Activated naive CD8-positive, alpha-beta T cell treated with anti-CD3 and anti-CD28 coated beads, Interleukin-2, amount 10 ng/mL, durations not matched to agents 7 days and 5 days (primary cell): ENCODE measurements at regions not wholly inside any gene's neighbourhood (a gene's known extent, or its start where the extent isn't known, plus 50 kb on each side); places are given as distances from the start of the nearest gene placed in this dataset.

Experiments
- ATAC-seq: fragments of 150-1000 bp; cut with Tn5 transposase; one replicate; pipeline ENCODE4 v1.10.0; 2021; ENCODE audit warnings: low read depth, moderate library complexity
- POLR2A ChIA-PET: fragments of 350-600 bp; sonication (Branson Sonifier 250); formaldehyde crosslinking; loops from one replicate; lab custom pipeline; 2021; ENCODE audit warnings: antibody characterized with exemption; lab: Charles Lee
- DNase-seq: peaks from one replicate; pipeline ENCODE4 v3.0.0; 2021
- H3K27ac Mint-ChIP-seq: one replicate; pipeline ENCODE4 v1.8.0; 2022; ENCODE audit warnings: mild to moderate bottlenecking, mixed read lengths
- H3K27me3 Mint-ChIP-seq: one replicate; pipeline ENCODE4 v1.8.0; 2022; ENCODE audit warnings: mild to moderate bottlenecking, moderate library complexity, mixed read lengths
- H3K36me3 Mint-ChIP-seq: one replicate; pipeline ENCODE4 v1.8.0; 2021; ENCODE audit warnings: mild to moderate bottlenecking, mixed read lengths
- H3K4me1 Mint-ChIP-seq: one replicate; pipeline ENCODE4 v1.8.0; 2021; ENCODE audit warnings: mixed read lengths
- H3K4me3 Mint-ChIP-seq: one replicate; pipeline ENCODE4 v1.8.0; 2022; ENCODE audit warnings: mild to moderate bottlenecking, moderate library complexity, mixed read lengths
- H3K9me3 Mint-ChIP-seq: one replicate; pipeline ENCODE4 v1.8.0; 2021; ENCODE audit warnings: mixed read lengths

DNA sequence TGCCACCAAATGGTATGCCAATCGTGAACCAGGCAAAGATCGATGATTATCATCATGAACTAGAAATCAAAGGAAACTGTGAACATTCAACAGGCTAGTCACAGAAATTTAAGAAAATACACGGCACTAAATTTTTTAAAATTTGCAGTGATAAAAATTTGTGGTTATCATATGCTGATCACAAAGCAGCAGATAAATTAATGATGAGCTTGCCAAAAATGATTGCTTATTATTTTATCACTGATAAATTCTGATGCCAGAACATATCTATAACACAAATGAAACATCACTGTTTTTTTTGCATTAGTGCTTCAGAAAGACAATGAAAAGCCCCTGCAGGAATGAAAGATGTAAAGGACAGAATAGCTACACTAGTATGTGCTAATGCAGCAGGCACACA lies 1413.2 kb upstream of the MAP3K7 start:
- Mint-ChIP-seq H3K36me3 (no peaks in the 10 kb centered on the region), H3K4me3 (no peak overlapping the region), H3K27ac (no peak overlapping the region), H3K27me3 (no peaks in the 10 kb centered on the region), H3K4me1 (no peaks in the 10 kb centered on the region), H3K9me3 (no peaks in the 10 kb centered on the region)
- no peak for ATAC-seq
- POLR2A ChIA-PET: no interaction called here
- DNase-seq: no peak

DNA sequence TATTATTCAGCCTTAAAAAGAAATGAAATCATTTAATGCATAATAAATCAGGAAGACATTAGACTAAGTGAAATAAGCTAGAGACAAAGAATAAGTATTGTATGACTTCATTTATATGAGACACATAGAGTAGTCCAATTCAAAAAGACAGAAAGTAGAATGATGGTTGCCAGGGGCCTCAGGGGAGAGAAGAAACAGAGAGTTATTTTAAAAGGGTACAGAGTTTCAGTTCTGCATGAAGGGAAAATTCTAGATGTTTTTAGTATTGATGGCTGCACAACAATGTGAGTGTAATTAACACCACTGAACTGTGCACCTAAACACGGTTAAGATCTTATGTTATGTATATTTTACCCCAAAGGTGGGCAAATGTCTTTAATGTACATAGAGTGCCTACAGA lies 1407.9 kb upstream of the MAP3K7 start:
- no peak for ATAC-seq
- Mint-ChIP-seq H3K4me1 (no peaks in the 10 kb centered on the region), H3K27ac (no peak overlapping the region), H3K36me3 (no peaks in the 10 kb centered on the region), H3K4me3 (no peak overlapping the region), H3K9me3 (peaks cover 8% of the 10 kb centered on the region), H3K27me3 (no peaks in the 10 kb centered on the region)
- DNase-seq: no peak
- POLR2A ChIA-PET: no interaction called here

DNA sequence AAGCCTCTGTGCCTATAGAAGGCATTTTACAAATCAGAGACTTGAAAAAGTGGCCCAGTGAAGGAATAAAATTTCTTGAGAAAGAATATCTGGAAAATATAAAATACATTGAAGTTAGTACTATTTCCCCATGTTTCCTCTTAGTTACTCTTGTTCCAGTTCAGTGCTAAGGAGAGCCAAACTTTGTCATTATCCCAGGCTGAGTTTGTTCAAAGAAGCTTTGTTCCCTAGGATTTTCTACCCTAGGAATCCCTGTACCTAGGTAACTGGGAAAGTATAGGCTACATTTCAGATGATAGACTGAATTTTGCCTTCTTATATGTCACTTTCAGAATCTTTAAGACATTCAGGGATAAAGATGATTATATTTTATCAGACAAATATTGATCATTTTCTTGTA lies 1395.7 kb upstream of the MAP3K7 start:
- POLR2A ChIA-PET: no interaction called here
- no peaks in the 10 kb centered on the region for H3K36me3 Mint-ChIP-seq
- no peaks in the 10 kb centered on the region for H3K4me1 Mint-ChIP-seq
- H3K27ac Mint-ChIP-seq: no peak overlapping the region
- no peaks in the 10 kb centered on the region for H3K27me3 Mint-ChIP-seq
- no peak for ATAC-seq
- DNase-seq: no peak
- no peak overlapping the region for H3K4me3 Mint-ChIP-seq
- peaks cover 2% of the 10 kb centered on the region for H3K9me3 Mint-ChIP-seq

DNA sequence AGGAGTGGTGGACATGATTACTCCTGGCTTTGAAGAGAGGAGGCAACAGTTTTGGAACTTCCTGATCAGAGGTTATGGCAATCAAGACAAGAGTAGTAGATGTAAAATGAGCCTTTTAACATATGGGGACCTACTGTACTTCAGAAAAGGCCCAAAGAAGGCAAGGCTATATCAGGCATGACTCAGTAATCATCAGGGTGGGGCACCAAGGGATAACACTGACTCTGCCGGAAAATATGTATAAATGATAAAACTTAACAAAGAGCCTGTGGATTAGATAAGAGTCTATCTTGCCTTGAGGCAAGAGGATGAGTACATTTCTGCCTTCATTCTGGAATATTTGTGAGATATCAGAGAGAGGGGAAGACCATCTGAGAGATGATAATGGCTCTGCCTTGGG lies 1389.9 kb upstream of the MAP3K7 start:
- POLR2A ChIA-PET: no interaction called here
- Mint-ChIP-seq H3K27me3 (no peaks in the 10 kb centered on the region), H3K4me3 (no peak overlapping the region), H3K9me3 (peaks cover 11% of the 10 kb centered on the region), H3K4me1 (no peaks in the 10 kb centered on the region), H3K36me3 (no peaks in the 10 kb centered on the region), H3K27ac (no peak overlapping the region)
- ATAC-seq (no peak), DNase-seq (no peak)

DNA sequence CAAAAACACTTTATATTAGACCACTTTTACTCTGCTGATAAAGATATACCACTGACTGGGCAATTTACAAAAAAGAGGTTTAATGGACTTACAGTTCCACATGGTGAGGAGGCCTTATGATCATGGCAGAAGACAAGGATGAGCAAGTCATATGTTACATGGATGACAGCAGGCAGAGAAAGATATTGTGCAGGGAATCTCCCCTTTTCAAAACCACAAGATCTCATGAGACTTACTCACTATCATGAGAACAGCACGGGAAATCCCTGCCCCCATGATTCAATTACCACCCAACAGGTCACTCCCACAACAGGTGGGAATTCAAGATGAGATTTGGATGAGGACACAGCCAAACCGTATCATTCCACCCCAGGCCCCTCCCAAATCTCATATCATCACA lies 1383.8 kb upstream of the MAP3K7 start:
- Mint-ChIP-seq H3K9me3 (peaks cover 12% of the 10 kb centered on the region), H3K27me3 (no peaks in the 10 kb centered on the region), H3K36me3 (no peaks in the 10 kb centered on the region), H3K27ac (no peak overlapping the region), H3K4me3 (no peak overlapping the region), H3K4me1 (no peaks in the 10 kb centered on the region)
- POLR2A ChIA-PET: no interaction called here
- ATAC-seq: no peak
- no peak for DNase-seq

DNA sequence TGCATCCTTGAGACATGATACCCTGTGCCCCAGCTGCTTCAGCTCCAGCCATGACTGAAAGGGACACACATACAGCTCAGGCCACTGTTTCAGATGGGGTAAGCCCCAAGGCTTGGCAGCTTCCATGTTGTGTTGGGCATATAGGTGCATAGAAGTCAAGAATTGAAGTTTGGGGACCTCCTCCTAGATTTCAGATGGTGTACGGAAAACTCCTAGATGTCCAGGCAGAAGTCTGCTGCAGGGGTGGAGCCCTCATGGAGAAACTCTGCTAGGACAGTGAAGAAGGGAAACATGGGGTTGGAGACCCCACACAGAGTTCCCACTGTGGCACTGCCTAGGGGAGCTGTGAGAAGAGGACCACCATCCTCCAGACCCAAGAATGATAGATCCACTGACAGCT lies 1379.0 kb upstream of the MAP3K7 start:
- POLR2A ChIA-PET: no interaction called here
- Mint-ChIP-seq H3K27ac (no peak overlapping the region), H3K9me3 (peaks cover 14% of the 10 kb centered on the region), H3K36me3 (no peaks in the 10 kb centered on the region), H3K27me3 (no peaks in the 10 kb centered on the region), H3K4me1 (no peaks in the 10 kb centered on the region), H3K4me3 (no peak overlapping the region)
- DNase-seq (no peak), ATAC-seq (no peak)

DNA sequence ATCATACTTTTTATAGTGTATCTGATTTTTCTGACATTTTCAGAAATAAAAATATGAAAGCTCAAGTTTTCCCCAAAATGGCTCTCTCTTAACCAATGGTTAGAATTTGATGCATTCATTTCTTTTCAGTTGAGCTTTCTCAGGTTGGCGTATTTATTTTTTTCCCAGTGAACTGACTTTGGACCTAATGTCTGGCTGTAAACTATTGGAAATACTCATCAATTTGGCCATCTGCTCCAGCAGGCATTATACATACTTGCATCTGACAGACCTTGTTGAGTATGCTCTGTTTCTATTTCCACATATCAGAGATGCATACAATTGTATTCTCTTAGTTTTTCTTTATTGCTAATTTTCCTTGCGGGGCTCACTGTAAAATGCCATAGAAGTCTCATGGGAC lies 1374.8 kb upstream of the MAP3K7 start:
- POLR2A ChIA-PET: no interaction called here
- no peak for ATAC-seq
- Mint-ChIP-seq H3K36me3 (no peaks in the 10 kb centered on the region), H3K27me3 (no peaks in the 10 kb centered on the region), H3K4me1 (no peaks in the 10 kb centered on the region), H3K4me3 (no peak overlapping the region), H3K27ac (no peak overlapping the region), H3K9me3 (peaks cover 14% of the 10 kb centered on the region)
- no peak for DNase-seq

DNA sequence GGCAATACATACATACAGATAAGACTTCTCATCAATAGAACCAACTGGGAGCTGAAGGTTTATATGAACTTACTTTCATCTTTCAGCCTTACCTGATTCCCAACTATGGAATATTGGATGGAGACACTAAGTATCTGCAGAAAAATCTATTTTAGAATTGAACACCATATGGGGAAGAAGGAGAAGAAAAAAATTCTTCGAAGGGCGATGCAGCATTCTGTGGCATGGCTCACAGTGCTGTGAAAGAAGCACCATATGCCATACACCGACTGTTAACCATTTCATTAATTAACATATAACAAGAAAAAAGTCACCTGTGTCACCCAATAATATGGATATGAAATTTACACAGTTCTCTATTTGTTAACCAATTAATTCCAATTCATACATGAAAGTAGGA lies 1374.4 kb upstream of the MAP3K7 start:
- Mint-ChIP-seq H3K27me3 (no peaks in the 10 kb centered on the region), H3K36me3 (no peaks in the 10 kb centered on the region), H3K9me3 (peaks cover 11% of the 10 kb centered on the region), H3K27ac (no peak overlapping the region), H3K4me1 (no peaks in the 10 kb centered on the region), H3K4me3 (no peak overlapping the region)
- POLR2A ChIA-PET: no interaction called here
- ATAC-seq (no peak), DNase-seq (no peak)

DNA sequence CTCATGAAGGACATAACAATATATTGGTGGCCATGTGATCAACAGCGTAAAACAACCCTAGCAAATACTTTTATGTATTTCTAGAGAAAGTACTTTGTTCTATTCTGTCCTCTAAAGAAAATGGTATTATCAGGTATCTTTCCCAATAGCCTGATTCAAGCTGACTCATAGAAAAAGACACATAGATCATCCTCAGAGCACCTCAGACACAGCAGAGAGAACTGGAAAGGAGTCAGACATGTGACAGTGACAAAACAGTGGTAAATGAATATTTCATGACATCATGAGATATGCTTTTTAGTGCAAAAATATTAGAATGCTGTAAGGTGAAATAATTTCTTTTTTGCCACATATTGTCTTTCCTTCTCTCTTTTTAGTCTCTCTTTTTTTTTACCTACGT lies 1355.0 kb upstream of the MAP3K7 start:
- POLR2A ChIA-PET: no interaction called here
- Mint-ChIP-seq H3K27ac (no peak overlapping the region), H3K27me3 (no peaks in the 10 kb centered on the region), H3K36me3 (no peaks in the 10 kb centered on the region), H3K9me3 (peaks cover 8% of the 10 kb centered on the region), H3K4me3 (no peak overlapping the region), H3K4me1 (no peaks in the 10 kb centered on the region)
- ATAC-seq (no peak), DNase-seq (no peak)

DNA sequence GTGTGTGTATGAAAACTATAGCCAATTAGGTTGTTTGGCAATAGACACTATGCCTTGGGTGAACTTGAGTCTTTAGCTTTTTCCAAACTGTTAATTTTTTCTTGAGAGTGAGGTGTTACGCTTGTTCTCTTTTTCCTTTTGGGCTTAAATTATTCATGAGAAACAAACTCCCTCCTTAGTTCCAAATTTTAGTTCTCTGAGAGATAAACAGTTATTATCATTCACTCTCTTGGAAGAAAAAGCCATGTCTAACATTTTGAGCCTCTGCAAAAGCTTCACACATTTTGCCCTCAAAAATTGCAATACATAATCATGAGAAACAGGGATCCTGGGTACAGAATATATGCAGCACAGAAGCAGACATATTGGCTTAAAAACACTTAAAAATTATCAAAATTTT lies 1353.9 kb upstream of the MAP3K7 start:
- Mint-ChIP-seq H3K27ac (no peak overlapping the region), H3K9me3 (peaks cover 8% of the 10 kb centered on the region), H3K4me1 (no peaks in the 10 kb centered on the region), H3K27me3 (no peaks in the 10 kb centered on the region), H3K36me3 (no peaks in the 10 kb centered on the region), H3K4me3 (no peak overlapping the region)
- ATAC-seq: no peak
- POLR2A ChIA-PET: no interaction called here
- DNase-seq: no peak

DNA sequence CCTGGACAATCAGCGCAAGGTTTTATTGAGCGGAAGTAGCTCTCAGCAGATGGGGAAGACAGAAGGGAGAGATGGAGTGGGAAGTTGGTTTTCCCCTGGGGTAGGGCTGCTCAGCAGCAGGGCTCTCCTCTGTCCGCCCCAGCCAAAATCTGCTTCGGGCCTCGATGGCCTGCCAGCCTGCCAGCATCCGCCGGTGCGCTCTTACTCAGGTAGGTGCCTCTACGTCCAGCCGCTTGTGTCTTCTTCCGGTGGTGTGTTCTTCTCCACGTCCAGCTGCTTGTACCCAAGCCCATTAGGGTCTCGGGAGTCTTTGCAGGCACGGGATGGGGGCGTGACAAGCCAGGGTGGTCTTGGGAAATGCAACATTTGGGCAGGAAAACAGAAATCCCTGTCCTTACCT lies 1340.0 kb upstream of the MAP3K7 start:
- H3K27ac Mint-ChIP-seq: no peak overlapping the region
- H3K4me1 Mint-ChIP-seq: no peaks in the 10 kb centered on the region
- H3K4me3 Mint-ChIP-seq: no peak overlapping the region
- ATAC-seq (no peak), DNase-seq (no peak)
- H3K9me3 Mint-ChIP-seq: peaks cover 9% of the 10 kb centered on the region
- POLR2A ChIA-PET: no interaction called here
- no peaks in the 10 kb centered on the region for H3K27me3 Mint-ChIP-seq
- H3K36me3 Mint-ChIP-seq: no peaks in the 10 kb centered on the region

DNA sequence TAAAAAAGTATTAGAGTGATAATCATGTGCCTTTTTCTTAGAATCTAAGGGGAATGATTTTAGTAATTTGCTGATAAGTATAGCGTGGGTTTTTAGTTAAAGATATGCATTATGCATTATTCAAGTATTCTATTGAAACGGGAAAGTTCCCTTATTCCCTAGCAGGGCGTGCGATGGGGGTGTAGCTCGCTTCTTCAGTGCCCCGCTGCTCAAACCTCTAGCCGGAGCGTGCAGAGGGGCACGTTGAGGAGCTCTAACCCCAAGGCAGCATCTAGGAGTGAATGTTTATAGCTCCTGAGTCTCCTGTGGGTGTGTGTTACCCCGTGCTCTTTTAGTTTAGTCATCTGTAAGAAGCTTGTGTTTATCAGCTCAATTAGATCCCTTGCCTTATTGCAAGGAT lies 1339.5 kb upstream of the MAP3K7 start:
- no peak for ATAC-seq
- DNase-seq: no peak
- Mint-ChIP-seq H3K4me3 (no peak overlapping the region), H3K27me3 (no peaks in the 10 kb centered on the region), H3K27ac (no peak overlapping the region), H3K36me3 (no peaks in the 10 kb centered on the region), H3K4me1 (no peaks in the 10 kb centered on the region), H3K9me3 (peaks cover 9% of the 10 kb centered on the region)
- POLR2A ChIA-PET: no interaction called here

DNA sequence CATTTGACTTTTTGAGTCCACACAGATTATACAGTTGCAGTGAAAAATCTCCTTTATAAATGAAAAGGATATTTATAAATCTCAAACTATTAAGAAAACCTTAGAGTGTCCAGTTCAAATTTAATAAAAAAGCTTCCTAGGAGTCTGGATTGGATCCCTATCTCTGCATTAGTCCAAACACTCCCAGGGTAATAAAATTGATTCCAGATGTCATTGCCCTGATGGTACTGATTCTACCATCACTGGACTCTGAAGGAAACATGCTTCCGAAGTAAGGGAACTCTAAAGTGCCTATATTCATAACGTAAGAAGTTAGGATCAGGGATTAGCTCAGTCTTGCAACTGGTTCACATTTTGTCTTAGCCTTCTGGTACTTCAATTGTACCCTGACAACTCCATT lies 1325.1 kb upstream of the MAP3K7 start:
- Mint-ChIP-seq H3K27ac (no peak overlapping the region), H3K4me1 (no peaks in the 10 kb centered on the region), H3K9me3 (peaks cover 2% of the 10 kb centered on the region), H3K27me3 (no peaks in the 10 kb centered on the region), H3K36me3 (no peaks in the 10 kb centered on the region), H3K4me3 (no peak overlapping the region)
- DNase-seq (no peak), ATAC-seq (no peak)
- POLR2A ChIA-PET: no interaction called here

DNA sequence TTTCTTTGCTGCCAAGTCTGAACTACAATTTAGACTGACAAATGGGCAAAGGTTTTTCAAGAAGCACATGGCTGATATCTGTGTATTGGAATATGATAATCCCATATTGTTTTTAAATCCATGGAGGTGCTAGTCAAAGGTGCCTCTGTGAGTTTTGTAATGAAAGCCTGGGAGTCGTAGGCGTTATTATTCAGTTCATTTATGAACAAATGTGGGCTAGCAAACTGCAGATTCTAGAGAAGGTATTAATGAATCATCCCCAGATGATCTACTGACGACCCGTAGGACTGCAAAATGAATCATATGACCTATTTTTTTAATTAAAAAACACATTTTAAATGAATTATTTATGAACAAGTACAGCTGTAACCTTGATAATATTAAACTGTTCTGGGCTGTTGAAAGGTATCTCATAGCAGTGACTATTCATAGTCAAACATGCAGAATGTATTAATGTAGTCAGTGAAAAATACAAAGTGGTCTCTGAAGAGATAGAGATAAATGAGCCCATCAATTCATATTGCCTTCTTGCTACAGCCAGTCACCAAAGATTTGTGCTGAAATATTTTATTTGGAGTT lies 1317.8 kb upstream of the MAP3K7 start:
- POLR2A ChIA-PET: no interaction called here
- H3K27ac Mint-ChIP-seq: no peak overlapping the region
- H3K4me1 Mint-ChIP-seq: no peaks in the 10 kb centered on the region
- H3K36me3 Mint-ChIP-seq: no peaks in the 10 kb centered on the region
- no peak overlapping the region for H3K4me3 Mint-ChIP-seq
- ATAC-seq: no peak
- no peaks in the 10 kb centered on the region for H3K27me3 Mint-ChIP-seq
- no peak for DNase-seq
- peaks cover 8% of the 10 kb centered on the region for H3K9me3 Mint-ChIP-seq
